HG03565 (cell line): ENCODE measurements at regions not wholly inside any gene's neighbourhood (a gene's known extent, or its start where the extent isn't known, plus 50 kb on each side); places are given as distances from the start of the nearest gene placed in this dataset.

ENCODE experiments used
- ATAC-seq: cut with Tn5 transposase; IDR thresholded peaks from one replicate; pipeline ENCODE4 v1.9.1; 2021; ENCODE audit warnings: mild to moderate bottlenecking, moderate library complexity; ENCODE audit not compliant: unreplicated experiment

DNA sequence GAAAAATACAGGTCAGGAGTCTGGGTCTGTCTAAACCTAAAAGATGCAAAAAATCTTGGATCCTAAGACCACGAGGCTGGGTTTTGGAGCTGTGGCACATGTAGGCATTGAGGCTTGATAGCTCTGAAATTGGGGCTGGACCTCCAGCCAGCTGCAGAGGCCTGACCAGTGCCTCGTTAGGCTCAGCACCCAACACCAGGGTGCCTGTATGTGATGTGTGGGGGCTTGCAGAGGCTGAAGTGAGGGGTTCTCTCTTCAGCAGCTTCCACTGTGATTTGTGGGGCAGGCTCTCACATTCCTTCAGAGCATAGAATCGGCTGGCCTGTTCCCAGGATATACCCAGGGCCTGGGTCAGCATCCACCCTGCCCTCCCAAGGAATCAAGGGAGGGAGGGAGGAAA lies 247.8 kb downstream of the BUB3 start:
- ATAC-seq, result no peak

DNA sequence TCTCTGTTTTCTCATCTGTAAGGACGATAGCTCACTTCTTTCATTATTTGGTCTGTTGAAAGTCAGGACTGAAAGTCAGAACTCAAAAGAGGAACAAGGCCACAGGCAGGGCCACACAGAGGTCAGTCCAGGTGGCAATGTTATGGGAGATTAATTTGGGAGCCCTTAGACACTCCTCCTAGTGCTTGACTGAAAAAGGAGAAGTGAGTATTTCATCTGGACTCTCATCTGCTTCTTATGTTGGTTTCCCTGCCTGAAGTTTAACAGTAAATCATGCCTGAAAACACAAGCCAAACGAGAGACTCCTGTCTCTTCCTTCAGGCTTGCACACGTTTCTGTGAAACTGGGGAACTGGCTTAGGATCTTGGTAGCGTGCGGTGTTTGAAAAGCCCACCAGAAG lies 248.5 kb downstream of the BUB3 start:
- ATAC-seq, result peak; percentile 61

DNA sequence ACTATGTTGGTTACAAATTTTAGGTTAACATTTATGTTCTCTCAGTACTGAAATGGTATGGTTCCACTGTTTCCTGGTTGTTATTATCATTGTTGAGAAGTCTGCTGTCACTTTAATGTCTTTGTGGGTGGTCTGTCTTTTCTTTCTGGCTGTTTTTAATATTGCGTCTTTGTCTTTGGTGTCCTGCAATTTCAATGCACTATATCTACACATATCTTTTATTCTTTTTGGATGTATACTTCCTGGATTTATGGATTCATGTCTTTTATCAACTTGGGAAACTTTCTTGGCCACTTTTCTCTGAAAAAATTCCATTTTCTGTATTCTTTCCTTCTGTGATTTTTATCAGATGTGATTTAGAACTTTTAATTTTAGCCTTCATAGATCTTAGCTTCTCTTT lies 250.2 kb downstream of the BUB3 start:
- ATAC-seq, result no peak

DNA sequence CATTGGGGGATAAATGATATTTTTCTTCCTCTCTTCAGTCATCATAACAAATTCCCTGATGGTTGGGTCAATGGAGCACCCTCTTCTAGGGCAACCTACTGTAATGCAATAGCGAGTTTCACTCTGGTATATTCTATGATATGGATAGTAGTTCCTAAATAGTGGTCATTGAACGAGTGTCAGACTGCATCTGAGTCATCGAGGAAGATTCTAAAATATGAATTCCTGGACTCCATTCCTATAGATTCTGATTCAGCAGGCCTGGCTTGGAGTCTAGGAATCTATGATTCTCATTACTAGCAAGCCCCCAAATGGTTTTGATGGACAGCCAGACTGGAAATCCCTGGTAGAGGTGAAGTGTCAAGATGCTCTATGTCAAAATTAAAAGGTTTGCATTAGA lies 254.5 kb downstream of the BUB3 start:
- no peak for ATAC-seq

DNA sequence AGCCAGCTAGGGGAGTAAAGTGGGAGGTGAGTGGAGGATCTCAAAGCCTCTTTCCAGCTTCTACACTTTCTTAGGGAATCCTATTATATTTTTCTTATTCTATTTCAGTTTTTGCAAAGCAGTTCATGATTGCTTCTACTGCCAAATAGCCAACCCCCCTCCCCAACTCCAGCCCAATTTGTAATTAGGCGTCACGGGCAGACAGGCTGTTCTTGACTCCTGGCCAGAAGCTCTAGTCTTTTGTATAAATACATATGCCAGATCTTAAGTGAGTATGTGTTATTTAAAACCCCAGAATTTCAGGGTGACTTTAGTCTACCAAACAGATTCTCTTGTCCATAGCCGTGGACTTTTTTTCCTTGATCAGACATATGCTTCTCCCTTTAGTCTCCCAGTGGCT lies 255.2 kb downstream of the BUB3 start:
- no peak for ATAC-seq

DNA sequence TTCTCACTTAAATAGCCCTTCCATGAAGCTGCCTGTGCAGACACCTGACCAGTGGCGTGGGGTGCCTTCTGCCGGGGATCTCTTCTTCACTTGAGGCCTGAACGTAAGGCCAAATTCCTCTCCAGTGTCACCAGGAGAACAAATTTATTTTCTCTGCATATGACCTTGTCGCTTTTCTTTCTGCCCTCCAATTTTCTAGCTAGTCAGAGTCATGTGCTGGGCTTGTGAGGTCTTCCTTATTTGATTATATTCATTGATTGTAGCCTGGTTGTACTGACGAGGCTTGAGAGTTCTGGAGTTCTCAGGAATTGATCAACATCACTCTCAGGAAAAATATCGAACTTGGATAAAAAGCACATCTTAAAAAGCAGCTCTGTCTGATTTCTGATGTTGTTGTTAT lies 255.7 kb downstream of the BUB3 start:
- ATAC-seq, result no peak

DNA sequence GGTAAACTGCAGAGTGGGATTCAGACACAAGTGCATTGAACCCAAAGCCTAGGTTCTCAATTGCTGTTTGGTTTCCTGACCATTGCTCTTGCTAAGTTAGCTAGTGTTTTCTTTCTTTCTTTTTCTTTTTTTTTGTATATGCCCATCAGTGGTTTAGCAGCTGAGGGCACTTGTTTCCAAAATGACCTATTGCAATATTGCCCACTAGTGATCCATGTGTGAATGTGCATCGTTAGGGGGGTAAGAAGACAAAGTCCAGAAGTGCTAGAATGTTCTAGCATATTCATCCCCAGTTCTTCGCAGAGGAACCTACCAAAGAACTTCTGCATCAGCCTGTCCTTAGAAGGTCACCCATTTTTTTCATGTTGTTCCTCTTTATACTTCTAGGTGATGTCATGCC lies 252.8 kb upstream of the GPR26 start:
- ATAC-seq, result no peak

DNA sequence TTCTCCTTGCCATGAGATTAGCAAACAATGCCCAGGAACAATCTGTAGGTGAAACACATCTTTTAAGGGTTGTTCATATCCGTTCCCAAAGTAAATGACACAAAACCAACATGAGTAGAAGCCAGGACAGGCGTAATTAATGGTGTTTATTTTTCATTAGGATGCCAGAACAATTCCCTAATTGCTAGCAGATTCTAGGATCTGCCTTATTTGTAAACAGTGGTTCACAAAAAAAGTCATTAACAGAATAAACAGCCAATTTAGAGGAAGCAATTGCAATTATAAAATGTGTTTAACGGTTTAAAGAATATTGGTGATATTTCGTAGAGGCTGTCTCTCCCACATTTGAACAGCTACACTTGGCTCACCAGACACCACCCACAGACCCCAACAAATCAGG lies 250.6 kb upstream of the GPR26 start:
- no peak for ATAC-seq

DNA sequence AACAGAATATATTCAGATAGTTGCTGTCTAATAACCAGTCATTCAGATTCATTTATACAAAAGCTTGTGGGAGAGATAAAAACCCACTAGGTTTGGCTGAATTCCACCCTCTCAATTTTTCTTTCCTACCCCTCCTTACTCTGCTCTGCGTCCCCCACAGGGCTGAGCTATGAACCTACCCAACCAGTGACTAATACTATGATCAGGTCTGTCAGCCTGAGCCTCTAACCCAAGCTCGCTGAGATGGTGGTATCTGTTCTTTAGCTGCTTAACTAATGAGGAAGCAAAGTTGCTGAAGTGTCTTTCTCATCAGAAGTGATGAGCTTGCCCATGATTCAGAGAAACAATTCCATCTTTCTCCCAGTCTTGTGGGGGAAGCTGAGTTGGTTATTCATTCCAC lies 248.7 kb upstream of the GPR26 start:
- no peak for ATAC-seq

DNA sequence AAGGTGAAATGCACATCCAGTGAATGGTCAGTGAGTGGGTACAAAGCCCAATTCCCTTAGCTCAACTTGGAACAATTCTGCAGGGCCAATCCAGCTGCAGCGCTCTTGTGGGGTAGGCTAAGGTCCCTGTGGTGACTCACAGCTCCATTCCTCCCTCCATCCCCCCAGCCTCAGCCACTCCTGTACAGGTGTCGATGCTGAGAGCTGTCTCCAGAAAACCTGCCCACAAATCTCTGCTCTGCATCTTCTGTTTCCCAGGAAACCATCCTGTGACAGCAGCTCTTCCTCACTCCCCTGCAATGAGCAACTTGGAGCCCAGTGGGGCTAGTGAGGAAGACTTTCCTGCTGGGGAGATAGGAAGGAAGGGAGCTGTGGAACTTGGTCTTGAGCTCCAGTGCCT lies 244.7 kb upstream of the GPR26 start:
- ATAC-seq, result no peak

DNA sequence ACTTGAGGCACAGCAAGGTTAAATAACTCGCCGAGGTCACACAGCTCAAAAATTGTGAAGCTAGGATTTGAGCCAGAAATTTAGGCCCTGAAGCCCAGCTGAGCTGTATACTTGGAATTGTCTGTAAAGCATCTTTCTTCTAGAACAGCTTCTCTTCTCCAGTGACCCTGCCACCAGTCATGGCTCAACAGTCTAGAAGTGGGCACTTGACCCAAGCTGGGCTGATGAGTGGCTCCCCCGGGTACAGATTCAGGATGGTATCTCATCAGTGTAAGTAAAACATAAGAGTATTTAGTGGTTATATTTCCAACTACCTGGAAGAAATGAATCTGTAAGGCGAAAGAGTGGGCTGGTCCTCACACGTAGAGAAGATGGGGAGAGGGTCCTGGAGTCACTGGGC lies 243.9 kb upstream of the GPR26 start:
- no peak for ATAC-seq

DNA sequence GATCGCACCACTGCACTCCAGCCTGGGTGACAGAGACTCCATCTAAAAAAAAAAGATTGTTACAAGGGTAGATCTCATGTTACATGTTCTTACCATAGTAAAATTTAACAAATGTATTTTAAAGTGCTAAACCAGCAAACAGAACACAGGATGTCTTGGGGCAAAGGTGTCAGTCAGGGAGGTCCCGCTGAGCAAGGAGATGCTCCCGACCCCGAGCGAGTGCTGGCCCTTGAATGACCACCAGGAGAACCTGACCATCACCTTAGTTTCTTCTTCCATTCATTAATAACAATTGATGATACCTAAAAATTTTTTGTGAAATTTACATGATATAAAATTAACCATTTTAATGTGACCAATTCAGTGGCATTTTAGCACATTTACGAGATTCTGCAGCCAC lies 241.6 kb upstream of the GPR26 start:
- ATAC-seq, result no peak

DNA sequence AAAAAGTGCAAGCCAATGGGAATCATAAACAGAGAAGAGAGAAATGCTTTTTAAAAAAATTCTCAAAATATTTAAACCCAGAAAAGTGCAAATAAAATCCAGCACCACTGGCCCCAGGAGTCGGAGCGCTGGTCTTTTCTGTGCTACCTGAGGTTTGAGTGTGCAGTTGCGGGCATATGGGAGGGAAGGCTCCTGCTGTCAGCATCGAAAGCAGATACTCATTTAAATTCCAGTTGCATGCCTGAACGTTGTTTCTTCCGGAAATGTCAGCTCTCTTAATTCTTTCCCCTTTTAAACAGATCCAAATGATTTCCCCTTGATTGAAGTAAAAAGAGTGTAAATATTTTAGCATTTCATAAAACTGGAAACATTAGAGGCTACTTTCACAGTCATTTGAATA lies 240.5 kb upstream of the GPR26 start:
- ATAC-seq, result no peak

DNA sequence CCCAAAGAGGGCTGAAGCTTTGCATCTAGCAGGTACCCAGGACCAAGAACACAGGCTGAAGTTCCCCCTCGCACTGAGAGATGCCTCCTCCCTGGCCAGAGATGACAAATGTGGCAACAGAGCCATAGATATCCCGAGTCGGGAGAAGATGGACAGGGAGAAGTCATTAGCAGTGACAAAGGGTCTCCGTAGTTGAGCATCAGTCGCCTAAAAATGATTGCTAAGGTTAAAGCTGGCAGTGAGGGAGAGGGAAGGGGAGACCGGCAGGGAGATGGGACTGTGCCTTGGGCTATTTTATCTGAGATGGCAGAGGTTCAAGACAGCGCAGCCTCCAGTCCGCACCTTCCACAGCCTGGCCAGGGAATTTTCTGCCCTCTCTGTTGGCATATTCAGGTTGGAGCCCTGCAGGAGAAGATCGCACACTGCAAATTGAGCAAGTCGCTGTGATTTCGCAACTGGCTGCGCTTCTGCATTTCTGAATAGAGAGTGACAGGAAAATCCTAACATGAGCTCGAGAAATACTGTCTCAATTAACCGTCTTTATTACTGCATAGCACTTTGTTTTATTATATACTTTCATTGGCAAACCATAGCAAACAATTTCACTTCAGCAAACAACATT lies 238.9 kb upstream of the GPR26 start:
- ATAC-seq, result no peak

DNA sequence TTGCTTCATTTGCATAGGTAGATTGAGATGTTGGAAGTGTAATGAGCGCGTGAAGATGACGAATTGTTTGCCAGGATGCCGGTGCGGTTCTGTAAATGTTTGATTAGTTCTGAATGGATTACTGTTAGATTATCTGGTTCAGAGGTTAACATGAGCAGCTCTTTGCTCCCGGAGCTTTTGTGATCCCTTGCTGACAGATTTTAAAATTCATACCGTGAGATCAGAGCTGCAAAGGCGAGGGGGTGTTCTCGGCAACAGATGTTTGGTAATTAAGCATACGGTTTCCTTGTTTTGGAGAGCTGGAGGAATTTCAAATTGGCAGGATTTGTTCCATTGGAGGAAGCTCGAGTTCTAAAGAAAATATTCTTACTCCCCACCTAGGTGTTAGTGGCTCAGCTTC lies 237.8 kb upstream of the GPR26 start:
- ATAC-seq, result no peak

DNA sequence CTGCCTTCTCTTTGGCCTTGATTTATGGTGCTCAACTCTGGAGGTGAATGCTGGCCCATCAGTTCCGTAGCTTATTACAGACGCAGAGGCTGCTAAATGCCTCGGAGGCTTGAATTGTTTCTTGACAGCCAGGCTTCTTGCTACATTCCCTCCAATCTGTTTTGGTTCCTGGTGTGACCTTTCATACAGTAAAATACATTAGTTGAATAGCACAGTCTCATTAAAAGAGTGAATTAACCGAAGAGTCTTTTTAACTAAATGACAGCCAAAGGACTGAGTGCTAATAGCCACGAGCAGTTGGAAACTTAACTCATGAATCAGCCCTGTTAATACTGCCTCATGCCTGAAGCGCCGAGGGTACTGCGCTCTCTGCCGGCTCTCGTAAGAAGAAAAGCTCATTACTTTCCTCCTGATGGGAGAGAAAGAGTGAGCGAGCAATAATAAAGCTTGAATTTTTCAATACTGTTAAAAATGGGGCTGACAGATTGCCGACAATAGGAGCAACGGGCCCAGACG lies 236.4 kb upstream of the GPR26 start:
- no peak for ATAC-seq

DNA sequence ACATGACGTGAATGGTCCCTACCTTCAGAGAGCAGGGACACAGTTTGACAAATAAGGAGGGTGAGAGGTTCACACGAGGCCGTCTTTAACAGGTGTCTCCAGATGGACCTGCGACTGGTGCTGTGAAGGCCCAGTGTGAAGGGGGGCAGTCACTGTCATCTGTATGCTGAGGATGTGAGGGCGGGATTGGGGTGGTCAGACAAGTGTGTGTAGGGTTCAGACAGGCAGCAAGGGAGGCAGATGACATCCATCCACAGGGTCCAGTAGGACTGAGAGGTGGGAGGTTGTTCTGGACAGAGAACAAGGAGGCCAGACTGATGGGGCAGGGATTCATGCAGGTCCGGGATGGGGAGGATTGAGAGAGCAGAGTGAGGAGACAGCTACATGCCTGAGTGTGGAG lies 232.6 kb upstream of the GPR26 start:
- no peak for ATAC-seq

DNA sequence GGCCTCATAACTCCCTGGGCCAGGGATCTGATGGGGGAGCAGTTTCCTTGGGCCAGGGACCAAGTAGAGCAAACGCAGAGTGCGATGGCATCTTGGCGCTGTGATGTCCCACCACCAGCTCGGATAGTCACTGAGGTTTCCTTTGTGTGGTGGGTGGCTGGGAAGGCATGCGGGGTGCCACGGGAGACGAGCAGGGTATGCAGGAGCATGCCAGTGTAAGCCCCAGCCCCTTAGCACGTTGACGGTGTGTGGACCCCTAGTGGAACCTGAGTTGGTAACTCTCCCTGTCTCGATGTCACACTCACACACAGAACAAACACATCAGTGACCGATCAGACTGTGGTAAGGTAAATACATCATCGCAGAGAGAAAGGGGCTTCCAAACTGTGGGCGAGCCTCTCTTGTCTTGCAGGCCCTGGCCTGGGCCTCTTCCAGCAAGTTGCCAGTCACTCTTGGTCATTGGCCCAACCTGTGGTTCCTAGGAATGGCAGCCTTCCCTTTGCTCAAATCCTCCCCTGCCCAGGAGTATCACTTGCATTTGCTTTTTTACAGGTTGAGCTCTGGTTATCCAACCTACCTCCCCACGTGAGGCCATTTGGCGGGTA lies 231.6 kb upstream of the GPR26 start:
- ATAC-seq, result no peak

DNA sequence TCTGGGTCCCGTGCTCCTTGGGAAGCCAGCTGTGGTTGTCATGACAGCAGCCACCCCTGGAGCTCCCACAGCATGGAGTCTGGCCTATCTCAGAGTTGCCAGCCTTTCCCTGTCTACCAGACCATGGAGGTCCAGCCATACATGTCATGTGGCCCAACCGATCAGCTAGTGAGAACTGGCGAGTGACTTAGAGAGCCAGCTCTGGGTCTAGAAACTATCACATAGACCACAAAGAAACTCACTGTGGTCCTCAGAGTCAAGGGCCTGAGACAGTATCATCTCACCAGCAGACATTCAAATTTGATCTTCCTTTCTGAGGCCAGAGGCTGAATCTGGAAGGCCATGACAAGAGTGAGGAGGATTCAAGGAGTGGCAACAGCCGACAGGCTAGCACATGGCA lies 223.3 kb upstream of the GPR26 start:
- peak; percentile 77 for ATAC-seq

DNA sequence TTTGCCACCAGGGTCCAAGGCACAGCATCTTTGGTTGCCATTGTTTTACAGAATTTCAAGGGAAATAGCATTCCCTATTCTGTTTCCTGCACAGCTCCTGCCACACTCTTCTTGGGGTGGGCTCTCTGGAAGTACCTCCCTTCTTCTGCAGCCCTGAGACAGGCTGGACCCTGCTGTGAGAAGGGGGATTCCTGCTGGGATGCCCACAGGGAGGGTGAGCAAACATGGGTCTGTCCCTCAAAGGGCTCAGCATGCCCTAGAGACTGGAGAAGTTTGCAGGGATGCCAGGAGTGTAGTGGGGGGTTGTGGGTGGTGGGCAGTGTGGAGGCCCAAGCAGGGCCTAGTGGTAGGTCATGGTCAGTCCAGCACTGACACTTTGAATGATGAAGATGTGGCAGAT lies 222.2 kb upstream of the GPR26 start:
- ATAC-seq, result no peak

DNA sequence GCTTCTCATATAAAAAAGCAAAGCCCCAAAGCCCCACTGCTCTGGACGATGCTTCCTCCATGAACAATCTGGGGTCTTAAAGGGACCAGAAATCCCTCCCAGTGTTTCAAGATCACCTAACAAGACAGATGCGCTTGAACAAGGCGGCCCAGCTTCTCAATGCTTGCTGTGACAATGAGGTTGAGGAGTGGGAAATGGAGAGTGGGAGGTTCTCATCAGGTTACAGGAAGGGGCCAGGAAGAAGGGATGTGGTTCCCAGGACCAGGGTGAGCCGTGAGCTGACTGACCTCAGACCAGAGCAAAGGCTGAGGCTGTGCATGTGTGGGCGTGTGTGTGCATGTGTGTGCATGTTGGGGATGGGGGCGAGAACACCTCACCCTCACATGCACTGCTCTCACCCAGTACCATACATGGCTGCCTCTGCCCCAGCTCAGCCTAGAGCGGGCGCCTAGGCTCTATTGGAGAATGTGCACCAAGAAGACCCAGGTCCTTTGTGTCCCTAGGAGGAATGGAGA lies 220.8 kb upstream of the GPR26 start:
- no peak for ATAC-seq

DNA sequence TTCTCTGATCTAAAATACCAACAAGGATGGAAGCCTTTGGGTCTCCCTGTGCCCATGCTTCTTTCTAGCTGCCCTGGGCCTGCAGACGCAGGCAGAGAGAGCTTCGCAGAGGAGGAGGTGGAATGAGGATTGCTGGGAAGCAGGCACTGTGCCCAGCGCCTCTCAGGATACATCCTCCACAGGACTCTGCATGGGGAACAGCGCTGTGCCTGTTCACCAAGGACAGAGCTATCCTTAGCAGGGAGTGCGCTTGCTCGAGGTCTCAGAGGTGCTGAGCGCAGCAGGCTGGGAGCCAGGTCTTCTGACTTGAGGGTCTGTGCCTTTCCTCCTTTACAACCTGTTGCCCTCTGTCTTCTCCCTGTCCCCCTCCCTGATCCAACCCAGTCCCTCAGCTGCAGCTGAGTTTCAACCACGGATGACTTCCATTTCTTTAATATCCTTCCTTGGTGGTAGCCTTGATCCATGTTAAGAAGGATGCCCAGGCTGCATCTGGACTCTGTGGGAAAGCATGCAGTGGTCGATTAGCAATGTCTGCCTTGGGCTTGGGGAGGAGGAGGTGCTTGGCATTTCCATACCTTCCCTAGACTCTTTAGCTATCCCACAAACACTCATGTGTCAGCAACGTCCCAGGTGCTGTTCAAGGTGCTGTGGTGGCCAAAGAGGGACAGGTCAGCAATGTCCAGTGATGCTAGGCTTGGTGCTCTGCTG lies 219.6 kb upstream of the GPR26 start:
- no peak for ATAC-seq
